ENCODE measurements at regions not wholly inside any gene's neighbourhood (a gene's known extent, or its start where the extent isn't known, plus 50 kb on each side); places are given as distances from the start of the nearest gene placed in this dataset.

- DNase-seq = no peak
Observed at GRCh38 chr20:63127700-63128364, 88.1 kb downstream of the YTHDF1 start.

GRCh38 chr20:63126876-63127699, 88.8 kb downstream of the YTHDF1 start:
- no peak for DNase-seq

DNA sequence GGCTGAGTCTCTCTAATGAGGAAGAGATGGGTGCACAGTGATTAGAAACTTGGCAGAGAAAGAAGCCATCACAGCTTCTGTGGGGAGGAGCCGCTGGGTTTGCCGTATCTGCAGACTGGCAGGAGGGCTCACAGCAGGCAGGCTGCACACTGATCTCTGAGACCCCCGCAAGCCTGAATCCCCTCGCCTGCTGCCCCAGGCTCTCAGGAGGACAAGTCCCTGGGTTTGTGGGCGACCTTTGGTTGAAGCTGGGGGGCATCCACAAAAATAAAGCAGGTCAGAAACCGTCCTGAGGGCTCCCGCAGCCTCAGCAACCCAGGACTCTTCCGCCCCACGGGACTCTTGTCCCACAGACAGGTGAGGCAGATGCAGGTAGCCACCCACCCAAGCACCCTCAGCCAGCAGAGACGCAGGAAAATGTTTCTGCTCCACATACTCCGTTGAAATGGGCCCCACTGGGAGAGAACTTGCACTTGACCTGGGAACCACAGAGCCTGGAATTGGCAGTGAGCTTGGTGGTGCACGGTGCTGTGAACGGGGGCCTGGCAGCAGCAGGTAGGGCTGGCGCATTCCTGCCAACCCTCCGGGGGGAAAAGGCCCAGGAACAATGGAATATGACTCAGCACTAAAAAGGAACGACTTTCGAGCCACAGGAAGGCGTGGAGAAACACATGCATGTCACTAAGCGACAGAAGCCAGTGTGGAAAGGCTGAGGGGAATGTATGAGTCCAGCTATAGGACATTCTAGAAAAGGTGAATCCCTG, 89.9 kb downstream of the YTHDF1 start:
- DNase-seq = no peak

DNA sequence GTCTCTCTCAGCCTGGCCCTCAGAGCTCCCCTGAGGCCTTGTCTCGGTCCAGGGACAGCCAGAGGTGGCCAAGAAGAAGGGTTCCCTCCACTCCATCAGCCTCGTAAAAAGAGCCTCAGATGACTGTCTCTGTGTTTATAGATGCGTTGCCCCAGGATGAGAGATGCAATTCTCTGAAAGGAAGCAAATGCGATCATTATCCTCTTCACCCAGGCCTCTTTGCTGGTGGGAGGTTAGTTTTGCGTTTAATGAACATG, 90.4 kb downstream of the YTHDF1 start:
- DNase-seq = no peak

DNA sequence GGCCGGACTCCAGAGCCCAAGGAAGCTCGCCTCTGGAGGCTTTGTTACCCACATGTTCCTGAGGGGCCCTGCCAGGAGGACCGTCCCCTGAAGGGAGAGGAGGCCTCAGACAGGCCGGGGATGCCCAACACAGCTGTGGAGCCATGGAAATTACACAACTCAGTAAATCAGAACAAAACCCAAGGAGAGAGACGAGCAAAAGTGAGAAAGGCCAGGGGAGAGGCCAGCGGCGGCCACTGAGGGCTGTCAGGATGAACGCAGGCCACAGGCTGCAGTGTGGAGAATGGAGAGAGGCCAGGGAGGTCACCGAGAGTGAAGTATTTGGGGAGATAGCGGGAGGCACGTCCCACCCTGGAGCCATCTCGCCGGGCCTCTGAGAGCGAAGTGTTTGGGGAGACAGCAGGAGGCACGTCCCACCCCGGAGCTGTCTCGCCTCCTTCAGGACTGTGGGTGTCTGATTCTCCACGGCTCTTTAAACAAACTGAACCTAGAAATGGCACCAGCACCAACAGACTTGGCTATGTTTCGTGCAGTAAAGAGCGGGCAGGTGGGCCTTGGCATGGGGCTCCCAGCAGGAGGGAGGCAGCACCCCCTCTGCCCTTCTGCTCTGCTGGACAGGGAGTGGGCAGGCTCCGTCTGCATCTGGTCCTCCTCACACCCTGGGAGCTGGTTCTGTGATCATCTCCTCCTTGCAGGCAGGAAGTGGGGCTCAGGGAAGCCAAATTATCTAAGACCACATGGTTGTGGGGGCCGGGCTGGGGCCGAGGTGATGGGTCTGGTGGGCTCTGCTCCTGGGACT, 91.0 kb downstream of the YTHDF1 start:
- no peak for DNase-seq

DNA sequence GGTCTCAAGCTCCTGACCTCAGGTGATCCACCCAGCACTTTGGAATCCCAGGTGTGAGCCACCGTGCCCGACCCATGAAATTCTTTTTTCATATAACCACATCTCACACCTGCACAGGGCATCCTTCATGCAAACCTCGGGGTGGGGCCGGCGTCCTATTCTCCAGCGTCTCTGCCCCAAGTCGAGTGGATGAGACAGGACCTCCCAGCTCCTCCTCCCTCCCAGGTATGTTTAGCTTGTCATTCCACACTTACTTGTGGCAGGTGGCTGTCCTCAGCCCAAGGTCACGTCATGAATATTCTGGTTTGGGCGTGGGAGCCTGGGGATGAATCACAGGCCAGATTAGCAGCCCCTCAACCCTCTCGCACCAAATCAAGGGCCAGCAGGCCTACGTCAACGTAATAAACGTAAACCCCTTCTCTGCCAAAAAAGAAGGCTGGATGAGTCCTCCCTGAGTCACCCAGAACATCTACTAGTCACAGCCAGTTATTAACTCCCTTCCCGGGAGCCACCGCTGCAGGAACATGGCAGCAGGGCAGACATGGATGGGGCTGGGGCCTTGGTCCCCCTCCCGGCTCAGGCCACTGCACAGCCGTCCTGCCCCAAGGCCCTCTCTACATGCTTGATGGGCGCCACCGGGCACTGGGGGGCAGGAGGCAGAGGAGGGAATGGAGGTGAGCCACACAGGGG, 91.7 kb downstream of the YTHDF1 start:
- DNase-seq = no peak

DNA sequence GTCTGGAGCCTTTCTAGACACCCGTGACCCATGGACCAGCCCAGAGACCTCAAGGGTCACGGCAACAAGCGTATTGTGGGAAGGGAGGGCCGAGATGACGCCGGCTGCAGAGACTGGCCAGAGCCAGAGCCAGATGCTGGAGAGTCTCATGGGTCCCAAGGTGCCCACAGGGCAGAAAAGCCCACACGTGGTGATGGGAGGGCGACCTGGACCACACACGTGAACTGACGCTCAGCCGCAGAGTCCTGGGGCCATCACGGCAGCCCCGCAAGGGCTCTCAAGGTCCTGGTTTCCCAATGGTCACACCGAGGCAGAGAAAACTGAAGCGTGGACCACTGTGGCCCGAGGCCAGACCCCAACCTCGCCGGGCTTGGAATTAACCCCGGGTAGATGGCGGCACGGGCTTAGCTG, 92.6 kb downstream of the YTHDF1 start:
- DNase-seq = no peak

GRCh38 chr20:63122626-63123025, 93.3 kb downstream of the YTHDF1 start:
- DNase-seq = no peak

GRCh38 chr20:63121749-63122405, 94.1 kb downstream of the YTHDF1 start:
- no peak for DNase-seq

- DNase-seq = no peak
Observed at GRCh38 chr20:63121246-63121645, 94.7 kb downstream of the YTHDF1 start.

- DNase-seq = no peak
Observed at GRCh38 chr20:63120808-63121090, 95.2 kb downstream of the YTHDF1 start.

GRCh38 chr20:63119963-63120807, 95.7 kb downstream of the YTHDF1 start:
- no peak for DNase-seq

- no peak for DNase-seq
Observed at GRCh38 chr20:63119121-63119962, 96.6 kb downstream of the YTHDF1 start.

GRCh38 chr20:63118303-63119120, 97.4 kb downstream of the YTHDF1 start:
- no peak for DNase-seq

DNA sequence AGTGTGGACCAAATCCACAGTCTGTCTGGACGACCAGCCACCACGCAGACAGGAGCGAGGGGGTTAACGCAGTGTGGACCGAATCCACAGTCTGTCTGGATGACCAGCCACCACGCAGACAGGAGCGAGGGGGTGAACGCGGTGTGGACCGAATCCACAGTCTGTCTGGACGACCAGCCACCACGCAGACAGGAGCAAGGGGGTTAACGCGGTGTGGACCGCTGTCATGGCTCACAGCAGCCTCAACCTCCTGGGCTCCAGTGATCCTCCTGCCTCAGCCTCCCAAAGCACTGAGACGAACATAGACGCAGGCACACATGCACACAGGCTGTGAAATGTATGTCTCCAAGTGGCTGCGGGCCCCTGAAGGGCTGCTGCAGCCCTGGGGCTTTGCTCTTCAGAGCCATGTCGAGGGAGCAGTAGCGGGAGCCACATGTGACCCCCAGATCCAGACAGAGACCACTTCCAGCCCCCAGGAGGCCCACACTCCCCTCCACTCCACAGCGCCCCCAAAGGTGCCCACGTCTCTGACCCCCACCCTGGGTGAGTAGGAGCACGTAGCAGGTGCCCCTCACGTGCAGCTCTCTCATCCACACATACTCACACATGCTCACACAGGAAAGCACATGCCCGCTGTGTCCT, 98.1 kb downstream of the YTHDF1 start:
- no peak for DNase-seq

GRCh38 chr20:63117151-63117550, 98.8 kb downstream of the YTHDF1 start:
- DNase-seq = no peak

GRCh38 chr20:63116412-63117106, 99.4 kb downstream of the YTHDF1 start:
- DNase-seq = no peak
